Kasumi-1 (cell line): ENCODE measurements at regions not wholly inside any gene's neighbourhood (a gene's known extent, or its start where the extent isn't known, plus 50 kb on each side); places are given as distances from the start of the nearest gene placed in this dataset.
A peak's percentile ranks its signal among the peaks of the same experiment; 100 is the strongest.

Source experiments
- DNase-seq, 2 experiments: peaks; one replicate each; lab custom pipeline; 2025; lab: John Stamatoyannopoulos, UW

DNA sequence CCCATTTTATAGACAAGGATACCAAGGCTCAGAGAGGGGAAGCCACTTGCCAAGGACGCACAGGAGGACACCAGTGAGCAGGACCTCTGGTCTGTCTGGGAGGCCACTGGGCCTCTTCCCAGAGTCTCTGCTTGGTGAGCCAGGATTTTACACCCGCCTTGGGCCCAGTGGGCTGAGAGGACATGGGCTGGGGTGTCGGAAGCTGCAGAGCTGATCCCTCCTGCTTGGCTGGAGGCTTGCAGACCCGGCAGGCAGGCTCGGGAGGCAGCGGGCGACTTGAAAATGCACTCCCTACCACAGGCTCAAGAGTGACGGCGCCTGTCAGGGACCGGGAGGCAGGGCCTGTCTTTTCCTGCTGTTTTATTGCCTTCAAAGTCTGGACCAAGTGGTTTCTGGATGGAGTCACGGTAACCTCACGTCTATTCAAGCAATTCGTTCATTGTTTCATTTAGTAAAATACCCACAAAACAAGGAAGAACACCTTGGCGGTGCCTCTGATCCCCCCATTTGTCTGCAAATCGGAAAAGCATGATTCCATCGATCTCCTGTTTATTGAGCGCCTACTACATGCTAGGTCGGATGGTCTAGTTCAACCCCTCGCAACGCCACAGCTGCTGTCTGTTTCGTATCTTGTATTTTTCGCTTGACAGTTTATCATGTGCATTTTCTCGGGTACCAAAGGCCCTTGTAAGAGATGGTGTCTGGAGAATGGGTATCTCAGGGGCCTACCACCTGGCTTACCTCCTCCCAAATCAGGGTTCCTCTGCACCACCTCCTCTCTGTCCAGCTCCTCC lies 108.1 kb upstream of the IER5L start:
- no peak for DNase-seq

DNA sequence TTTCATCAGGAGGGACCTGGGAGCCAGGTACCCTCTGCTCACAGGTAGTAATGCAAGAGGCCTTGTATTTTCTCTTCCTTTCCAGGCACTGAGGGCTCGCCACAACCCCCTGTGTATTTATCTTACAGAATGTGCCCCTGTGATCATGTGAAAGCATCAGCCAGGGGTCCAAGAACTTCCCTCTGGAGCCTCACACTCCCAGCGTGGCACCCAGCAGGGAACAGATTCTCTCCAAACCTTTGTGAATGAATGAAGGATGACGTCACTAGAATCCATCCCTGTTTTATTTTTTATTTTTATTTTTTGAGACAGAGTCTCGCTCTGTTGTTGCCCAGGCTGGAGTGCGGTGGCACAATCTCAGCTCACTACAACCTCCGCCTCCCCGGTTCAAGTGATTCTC lies 107.3 kb upstream of the IER5L start:
- DNase-seq = no peak

DNA sequence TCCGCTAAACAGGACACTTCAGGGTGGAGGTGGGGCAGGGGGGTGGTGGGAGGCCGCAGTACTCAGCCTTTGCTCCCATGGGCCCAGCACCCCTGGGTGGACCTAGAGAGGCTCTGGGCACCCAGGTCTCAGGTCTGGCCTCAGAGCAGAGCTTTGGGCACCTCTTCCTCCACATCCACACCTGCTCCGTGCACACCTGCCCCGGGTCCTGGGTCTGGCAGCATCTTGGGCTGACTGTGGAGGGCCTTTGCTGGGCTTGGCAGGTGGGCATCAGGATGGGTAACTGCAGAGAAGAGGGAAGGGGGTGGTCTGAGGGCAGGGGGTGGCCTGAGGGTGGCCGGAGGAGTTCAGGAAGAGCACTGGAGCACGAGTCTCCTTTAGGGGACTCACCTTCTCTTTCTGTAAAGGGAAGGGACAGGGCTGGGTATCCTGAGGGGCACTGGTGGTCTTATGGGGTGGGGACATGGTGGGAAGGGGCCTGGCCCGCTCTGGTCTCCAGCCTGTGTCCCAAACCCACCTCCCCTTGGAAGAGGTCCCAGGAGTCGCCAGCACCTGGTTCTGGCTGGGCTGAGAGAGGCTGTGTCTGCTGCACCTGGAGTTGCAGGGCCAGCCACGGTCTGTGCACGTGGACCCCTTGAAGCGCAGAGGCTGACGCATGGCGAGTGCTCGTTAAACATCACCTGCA lies 106.7 kb upstream of the IER5L start:
- no peak for DNase-seq

DNA sequence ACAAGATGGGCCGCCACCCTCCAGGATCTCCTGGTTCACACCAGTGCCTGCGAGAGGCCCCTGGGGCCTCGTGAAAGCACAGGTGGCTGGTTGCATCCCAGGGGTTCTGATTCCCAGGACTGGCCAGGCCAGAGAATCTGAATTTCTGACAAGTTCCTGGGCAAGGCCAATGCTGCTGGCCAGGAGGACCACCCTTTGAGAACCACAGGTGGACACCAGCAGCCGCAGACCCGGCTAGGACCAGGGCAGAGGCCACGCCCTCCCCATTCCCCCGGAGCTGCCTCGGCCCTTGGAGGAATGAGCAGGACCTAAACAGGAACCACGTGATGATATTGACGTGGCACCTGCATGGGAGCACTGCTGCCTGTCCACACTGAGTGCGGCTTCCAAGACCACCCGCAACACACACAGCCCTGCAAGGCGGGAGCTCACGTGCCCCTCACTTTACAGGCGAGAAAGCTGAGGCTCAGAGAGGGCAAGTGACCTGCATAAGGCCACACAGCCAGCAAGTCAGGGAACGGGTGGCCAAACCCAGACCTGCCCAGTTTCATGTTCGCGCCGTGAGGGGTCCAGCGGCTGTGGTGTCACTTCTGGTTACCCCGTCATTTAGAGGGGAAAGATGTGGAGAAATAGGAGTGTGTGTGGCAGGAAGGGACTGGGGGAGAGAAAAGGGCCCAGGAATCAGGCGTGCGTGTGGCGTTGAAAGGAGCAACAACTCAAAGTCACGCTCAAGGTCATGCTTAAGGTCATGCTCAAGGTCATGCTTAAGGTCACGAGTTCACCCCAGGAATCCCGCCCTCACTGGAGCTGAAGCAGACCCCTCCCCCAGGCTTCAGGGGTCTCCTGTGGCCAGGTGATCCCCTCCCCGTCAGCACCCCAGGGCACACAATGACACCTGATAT lies 105.9 kb upstream of the IER5L start:
- no peak for DNase-seq

DNA sequence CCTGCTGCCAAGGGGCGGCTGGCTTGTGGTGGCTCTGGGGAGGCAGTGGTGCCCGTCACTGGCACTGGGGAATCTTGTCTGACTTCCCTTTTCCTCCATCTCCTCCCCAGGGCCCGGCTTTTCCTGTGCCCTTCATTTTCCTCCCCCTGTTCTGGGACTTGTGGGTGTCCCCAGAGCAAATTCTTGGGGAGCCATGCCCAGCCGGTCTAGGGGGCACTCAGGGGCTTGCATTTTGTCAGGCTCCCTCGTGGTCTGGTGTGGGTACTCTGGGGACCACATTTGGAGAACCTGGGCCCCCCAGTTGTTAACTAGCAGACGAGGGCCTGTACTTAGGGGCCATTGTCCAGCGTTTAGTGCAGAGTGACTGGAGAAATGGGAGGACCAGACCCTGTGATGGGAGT lies 105.2 kb upstream of the IER5L start:
- DNase-seq = no peak

DNA sequence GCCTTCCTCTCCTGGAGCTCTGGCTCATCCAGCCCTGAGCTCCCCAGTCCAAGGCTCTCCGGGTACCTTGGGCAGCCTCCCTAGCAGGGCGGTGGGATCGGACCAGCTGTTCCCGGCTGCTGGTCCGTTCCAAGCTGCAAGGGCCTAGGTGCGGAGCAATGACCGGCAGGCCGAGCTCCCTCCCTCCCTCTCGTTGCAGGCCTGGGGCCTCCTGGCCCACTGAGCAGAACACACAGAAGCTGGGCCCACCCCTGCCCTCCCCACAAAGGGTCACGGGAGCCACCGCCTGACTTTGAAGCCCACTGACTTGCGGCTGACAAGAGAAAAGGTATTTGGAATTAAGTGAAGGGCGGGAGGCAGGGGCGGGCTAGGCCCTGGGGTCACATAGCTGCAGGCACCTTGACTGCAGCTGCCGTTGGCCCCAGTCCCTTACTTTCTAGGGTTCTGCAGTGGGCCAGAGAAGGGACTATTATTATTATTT lies 104.7 kb upstream of the IER5L start:
- DNase-seq = no peak

DNA sequence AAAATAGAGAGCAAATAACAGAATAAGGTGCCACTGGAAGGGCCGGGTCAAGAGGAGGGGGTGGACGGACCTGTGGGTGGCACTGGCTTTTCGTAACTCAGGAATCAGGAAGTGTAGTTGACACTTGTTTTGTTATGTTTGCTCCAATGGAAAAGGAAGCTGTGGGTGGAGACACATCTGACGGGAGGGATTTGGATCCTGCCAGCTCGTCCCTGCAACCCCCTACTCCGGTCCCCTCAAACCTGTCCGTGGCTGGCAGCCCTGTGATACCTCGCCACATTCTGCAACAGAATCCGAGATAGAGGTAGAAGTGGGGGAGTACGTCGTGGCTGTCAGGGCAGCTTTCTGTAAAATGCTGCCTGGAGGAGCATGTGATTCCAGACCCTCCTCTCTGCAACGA lies 104.2 kb upstream of the IER5L start:
- peak in 1 of 2 experiments; percentile 7 for DNase-seq

DNA sequence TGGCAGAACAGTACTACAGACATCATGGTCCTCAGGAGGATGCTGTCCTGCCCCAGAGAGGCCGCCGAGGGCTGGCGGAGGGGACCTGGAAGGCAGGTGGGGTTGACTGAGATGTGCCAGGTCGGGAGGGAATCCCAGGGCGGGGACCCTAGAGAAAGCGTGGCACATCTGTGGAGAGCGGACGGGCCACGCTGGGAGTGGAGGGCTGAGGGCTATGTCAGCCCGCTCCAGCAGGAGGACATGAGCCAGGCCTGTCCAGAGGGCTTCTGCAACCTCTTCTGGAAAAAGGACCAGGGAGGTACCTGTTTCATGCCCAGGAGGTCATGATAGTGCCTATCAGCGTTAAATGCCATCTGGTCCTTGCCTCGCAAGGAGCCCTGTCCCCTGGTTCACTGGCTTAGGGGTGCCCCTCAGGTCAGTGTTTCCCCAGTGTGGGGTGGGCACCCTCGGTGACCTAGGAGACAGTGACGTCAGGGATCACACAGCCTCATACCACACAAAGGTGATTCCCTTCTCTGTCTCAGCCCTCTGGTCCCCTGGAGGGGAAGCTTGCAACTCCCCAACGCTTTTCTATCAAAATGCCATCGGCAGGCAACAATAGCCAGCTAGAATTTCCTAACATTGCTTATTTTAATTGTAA lies 103.6 kb upstream of the IER5L start:
- DNase-seq = no peak

DNA sequence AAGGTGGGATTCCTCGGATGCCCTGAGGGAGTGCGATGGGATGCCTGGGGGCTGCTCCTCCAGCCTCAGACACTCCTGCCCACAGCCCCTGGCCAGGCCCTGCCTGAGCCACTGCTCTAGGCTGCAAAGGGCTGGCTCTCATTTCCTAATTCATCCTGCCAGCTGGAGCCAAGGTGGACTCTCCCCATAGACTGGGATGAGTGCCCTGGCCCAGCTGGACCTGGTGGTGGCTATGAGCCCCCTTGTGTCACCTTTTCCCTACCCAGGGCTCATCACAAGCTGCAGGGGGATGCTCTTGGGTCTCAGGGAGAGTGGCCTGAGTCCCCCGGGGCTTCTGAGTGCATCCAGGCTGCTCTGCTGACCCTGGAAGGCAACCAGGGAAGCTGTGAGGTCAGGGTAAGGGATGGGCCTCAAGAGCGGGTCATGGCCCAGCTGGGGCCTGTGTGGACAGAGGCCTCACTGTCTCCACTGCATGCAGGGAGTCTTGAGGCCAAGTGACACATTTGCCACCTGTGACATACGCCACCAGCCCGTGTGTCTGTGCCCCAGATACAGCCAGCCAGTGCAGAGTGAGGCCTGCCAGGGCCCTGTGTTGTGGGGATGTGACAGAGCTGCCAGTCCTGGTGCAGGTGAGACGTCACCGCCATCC lies 102.7 kb upstream of the IER5L start:
- DNase-seq = no peak

DNA sequence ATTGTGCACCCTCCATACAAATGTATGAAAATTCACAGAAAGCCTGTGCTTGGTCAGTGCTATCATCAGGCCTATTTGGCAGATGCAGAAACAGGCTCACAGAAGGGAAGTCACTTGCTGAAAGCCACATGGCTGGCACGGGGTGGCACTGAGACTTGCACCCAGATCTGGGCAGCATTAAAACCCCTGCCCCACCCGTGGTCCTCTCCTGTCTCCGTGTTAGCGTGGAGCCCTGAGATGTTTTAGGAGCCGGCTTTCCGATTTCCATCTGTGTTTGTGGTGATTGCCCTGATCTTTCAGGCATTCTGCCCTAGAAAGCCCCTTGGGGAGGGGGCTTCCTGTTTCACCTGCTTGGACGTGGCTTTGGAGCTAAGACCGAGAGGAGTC lies 102.2 kb upstream of the IER5L start:
- no peak for DNase-seq

DNA sequence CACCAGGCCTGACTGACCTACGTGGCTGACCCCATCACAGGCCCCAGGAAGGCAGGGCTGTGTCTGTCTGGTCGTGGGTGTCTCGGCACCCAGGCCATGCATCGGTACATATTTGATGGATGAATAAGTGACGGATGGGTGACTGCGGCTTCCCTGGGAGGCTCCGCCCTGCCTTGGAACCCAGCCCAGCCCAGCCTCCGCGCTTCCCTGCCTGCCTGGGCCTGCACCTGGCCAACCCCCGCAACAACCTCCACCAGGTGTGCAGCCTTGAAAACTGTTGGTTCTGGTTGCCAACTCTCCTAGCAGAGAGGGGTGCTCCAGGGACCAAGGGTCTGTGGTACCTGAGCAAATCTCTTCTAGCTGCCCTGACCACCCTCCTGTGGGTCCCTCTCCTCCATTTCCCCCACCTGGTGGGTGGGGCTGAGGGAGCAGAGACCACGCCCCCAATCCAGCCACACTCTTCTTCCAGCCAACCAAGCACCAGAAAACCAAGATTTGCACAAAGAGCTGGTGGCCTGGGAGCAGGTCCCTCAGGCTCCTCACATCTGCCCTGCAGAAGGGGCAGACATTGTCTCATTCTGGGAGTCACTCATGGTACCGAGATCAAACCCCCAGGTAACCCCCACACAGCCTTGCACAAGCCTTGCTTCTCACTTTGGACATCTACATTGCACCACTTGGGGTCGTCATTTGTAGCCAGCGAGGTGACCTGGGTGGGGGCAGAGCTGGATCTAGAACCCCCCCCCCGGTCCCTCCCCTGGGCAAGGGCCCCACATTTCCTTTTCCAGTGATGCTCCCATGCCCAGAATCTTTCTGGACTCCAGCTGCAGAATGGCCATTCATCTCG lies 100.6 kb upstream of the IER5L start:
- DNase-seq = no peak

DNA sequence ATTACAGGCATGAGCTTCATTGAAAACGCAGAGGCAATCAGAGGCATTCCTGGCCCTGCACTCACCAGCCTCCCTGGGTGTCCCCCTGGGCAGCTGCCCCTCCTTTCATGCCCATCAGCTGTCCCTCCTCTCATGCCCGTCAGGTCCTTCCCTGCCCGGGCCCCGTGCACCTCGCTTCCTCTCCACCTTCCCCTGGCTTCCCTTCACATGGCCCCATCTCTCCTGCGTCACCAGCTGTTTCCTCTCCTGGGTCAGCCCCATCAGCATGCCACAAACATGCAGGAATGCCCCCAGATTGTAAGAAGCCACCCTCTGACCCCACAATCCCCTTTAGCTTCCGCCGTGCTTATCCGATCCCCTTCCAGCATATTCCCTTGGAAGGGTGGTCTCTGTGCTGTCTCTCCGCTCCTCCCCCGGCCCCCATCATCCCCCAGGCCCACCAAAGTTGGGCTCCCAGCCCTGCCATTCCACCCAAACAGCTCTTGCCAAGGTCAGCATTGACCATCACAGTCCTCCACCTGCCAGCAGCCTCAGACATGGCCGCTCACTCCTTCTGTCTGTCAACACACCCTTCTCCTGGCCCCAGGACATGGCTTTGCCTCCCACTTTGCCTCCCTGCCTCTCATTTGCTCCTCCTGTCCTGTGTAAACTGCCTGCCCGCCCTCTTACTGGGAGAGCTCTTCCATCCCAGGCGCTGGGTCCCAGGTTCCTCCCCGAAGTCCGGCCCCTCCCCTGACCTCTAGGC lies 98.6 kb upstream of the IER5L start:
- DNase-seq = no peak

DNA sequence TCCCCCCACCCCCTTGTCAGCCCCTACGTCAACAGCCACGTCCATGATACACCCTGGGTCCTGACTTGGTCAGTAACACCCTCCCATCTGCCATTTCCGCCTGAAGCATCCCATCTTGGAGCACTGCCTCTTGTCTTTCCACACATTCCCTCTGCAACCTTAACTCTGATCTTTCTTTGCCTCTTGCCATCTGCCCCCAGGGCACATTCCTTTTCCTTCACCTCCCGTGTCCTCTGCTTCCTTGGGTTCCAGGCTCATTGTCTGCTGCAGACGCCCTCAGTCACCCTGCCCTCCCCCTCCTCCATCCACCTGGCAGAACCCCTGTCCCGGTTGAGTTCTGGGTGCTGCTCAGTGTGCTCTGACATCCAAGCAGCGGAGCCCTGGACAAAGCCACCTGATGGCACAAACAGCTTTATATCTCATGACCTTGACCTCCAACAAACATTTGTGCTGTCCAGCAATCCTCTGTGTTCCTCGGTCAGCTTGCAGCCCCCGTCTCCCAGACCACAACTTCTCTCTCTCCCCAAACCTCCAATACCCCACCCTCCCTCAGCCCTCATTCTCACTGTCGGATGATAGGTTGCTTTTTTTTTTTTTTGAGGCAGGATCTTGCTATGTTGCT lies 97.7 kb upstream of the IER5L start:
- no peak for DNase-seq

DNA sequence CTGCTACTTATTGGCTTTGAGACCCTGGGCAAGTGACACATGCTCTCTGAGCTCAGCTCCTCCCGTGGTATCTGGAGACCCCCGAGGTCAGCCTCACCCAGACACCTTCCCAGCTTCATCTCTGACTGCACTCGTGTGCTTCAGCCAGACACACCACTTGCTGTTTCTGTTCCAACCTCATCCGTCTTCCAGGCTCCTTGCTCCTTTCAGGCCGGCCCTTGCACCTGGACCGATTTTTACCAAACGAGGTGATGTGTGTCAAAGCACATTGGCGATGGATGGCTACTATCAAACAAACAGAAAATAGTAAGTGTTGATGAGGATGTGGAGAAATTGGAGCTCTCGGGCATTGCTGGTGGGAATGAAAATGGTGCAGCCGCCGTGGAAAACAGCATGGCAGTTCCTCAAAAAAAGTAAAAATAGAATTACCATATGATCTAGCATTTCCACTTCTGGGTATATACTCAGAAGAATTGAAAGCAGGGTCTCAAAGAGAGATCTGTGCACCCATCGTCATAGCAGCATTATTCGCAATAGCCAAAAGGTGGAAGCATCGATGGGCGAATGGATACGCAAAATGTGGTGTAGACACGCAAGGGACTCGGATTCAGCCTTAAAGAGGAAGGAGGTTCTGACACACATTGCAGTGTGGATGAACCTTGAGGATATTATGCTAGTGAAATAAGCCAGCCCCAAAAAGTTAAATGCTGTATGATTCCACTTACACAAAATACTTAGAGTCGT lies 96.1 kb upstream of the IER5L start:
- DNase-seq = no peak

DNA sequence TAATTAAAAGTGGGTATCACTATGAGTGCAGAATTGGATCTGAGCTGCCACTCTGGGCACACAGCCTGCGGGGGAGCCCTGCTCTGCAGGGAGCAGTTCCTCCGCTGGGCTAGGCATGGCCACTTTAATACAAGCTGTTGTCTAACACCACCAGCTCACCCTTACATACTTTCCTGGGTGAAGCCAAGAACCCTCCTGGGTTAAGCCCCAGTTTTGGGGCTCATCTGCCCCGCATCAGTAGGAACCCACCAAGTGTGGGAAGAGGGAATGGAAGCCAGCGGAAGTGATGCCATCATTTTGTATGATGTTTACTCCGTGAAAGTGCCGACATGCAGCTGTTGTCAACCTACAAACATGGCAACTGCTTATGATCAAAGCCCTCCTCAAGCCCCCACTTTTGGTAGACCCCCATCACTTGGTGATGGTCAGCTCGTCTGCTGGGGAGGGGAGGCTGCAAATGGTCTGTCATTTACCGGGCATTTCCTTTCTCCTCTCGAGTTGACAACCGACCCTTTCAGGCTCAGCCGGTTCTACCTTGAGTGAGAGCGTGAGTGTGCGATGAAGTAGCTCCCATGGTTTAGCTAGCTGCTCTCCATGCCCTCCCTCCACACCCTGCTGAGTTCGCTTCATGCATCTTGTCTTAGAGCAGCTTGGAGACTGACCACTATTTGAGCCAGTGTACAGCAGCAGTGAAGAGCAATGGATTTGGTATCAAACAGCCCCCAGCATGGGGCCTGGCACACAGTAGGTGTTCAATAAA lies 95.3 kb upstream of the IER5L start:
- no peak for DNase-seq

DNA sequence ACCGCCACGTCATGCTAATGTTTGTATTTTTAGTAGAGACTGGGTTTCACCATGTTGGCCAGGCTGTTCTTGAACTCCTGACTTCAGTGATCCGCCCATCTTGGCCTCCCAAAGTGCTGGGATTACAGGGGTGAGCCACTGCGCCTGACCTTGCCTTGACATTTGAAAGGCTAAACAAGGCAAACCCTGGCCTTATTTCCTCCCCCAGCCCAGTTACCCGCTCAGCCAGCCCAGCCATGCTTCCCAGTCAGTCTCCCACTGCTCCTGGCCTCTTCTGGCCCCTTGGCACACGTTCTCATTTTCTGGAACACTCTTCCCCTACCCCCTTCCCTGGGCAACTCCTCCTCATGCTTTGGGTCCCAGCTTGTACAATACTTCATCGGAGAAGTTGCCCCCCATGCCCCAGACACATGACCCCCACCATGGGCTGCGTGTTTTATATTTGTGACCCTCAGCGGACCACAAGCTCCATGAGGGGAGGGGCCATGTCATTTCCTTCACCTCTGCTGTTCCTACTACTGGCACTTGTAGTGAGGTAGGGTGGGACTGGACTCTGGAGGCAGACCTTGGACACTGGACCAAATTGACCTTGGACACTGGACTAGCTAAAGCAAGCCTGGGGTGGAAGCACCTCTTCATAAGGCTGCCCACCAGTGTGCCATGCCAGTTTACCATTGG lies 94.4 kb upstream of the IER5L start:
- DNase-seq = no peak

DNA sequence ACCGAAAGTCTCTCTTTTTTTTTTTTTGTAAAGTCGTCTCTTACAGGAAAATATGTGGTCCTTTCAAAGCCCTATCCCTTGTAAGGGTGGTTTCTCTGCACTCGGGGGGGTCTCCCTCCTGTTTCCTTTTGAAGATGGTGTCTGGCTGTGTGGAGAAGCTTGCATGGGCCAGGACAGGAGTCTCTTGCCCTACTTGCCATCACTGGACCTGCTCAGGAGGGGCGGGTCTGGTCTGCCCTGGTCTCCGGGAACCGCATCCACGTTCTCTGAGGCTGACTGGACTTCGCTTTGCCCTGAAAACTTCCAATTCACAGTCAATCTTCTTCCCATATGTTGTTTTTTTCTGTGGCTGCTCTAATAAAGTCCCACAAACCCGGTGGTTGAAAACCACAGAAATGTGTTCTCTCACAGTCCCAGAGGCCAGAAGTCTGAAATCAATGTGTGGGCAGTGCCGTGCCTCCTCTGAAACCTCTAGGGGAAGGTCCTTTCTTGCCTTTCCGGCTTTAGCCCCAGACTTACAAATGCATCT lies 92.9 kb upstream of the IER5L start:
- peak; percentile 17 to 34 for DNase-seq
